ENCODE measurements at regions not wholly inside any gene's neighbourhood (a gene's known extent, or its start where the extent isn't known, plus 50 kb on each side); places are given as distances from the start of the nearest gene placed in this dataset.

GRCh38 chr1:228935198-228935663 is 200.0 kb downstream of the RHOU start:
- TF ChIP-seq, protein P1, sequence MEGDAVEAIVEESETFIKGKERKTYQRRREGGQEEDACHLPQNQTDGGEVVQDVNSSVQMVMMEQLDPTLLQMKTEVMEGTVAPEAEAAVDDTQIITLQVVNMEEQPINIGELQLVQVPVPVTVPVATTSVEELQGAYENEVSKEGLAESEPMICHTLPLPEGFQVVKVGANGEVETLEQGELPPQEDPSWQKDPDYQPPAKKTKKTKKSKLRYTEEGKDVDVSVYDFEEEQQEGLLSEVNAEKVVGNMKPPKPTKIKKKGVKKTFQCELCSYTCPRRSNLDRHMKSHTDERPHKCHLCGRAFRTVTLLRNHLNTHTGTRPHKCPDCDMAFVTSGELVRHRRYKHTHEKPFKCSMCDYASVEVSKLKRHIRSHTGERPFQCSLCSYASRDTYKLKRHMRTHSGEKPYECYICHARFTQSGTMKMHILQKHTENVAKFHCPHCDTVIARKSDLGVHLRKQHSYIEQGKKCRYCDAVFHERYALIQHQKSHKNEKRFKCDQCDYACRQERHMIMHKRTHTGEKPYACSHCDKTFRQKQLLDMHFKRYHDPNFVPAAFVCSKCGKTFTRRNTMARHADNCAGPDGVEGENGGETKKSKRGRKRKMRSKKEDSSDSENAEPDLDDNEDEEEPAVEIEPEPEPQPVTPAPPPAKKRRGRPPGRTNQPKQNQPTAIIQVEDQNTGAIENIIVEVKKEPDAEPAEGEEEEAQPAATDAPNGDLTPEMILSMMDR (IDR thresholded peaks at IDR 0.05) = no peak
- TF ChIP-seq POLR2A (IDR thresholded peaks at IDR 0.05) = no peak

Measured in breast epithelium (tissue), 3 donors.